Kidney epithelial cell (primary cell): ENCODE measurements at regions not wholly inside any gene's neighbourhood (a gene's known extent, or its start where the extent isn't known, plus 50 kb on each side); places are given as distances from the start of the nearest gene placed in this dataset.

Experiments used
- DNase-seq: peaks from one replicate; pipeline ENCODE4 v3.0.0-alpha.2; 2010; ENCODE audit warnings: low read depth
- H3K27me3 ChIP-seq: 2 replicates; pipeline ENCODE4 v1.6.0; 2011; ENCODE audit warnings: low read length; ENCODE audit not compliant: control insufficient read depth, insufficient read depth
- H3K36me3 ChIP-seq: 2 replicates; pipeline ENCODE4 v1.5.1; 2011; ENCODE audit warnings: low read length; ENCODE audit not compliant: control insufficient read depth, insufficient read depth
- H3K4me3 ChIP-seq: 2 replicates; pipeline ENCODE4 v1.5.1; 2011; ENCODE audit warnings: low read depth, mild to moderate bottlenecking, control low read depth, low read length
- CTCF ChIP-seq: IDR thresholded peaks from 2 replicates; pipeline ENCODE4 v1.5.1; 2011; ENCODE audit warnings: mild to moderate bottlenecking, moderate library complexity, low read length, control low read depth, inconsistent platforms; ENCODE audit not compliant: insufficient read depth, poor library complexity, severe bottlenecking

- no peak overlapping the region for H3K4me3 ChIP-seq
- H3K27me3 ChIP-seq: no peaks in the 10 kb centered on the region
- TF ChIP-seq CTCF: no peak
- H3K36me3 ChIP-seq: no peaks in the 10 kb centered on the region
- no peak for DNase-seq
Observed at GRCh38 chr4:82267506-82267905, 106.3 kb downstream of the HNRNPD start.

- H3K36me3 ChIP-seq: no peaks in the 10 kb centered on the region
- H3K27me3 ChIP-seq: no peaks in the 10 kb centered on the region
- DNase-seq: no peak
- H3K4me3 ChIP-seq: no peak overlapping the region
- no peak for TF ChIP-seq CTCF
Observed at GRCh38 chr4:82266345-82266744, 107.4 kb downstream of the HNRNPD start.

GRCh38 chr4:82261084-82261483, 112.7 kb downstream of the HNRNPD start:
- H3K36me3 ChIP-seq: no peaks in the 10 kb centered on the region
- no peaks in the 10 kb centered on the region for H3K27me3 ChIP-seq
- no peak overlapping the region for H3K4me3 ChIP-seq
- DNase-seq: no peak
- TF ChIP-seq CTCF: no peak

- DNase-seq: no peak
- no peaks in the 10 kb centered on the region for H3K27me3 ChIP-seq
- TF ChIP-seq CTCF: no peak
- H3K36me3 ChIP-seq: no peaks in the 10 kb centered on the region
- no peak overlapping the region for H3K4me3 ChIP-seq
Observed at GRCh38 chr4:82260632-82261031, 113.2 kb downstream of the HNRNPD start.

GRCh38 chr4:82256718-82257117, 117.1 kb downstream of the HNRNPD start:
- TF ChIP-seq CTCF: no peak
- H3K4me3 ChIP-seq: no peak overlapping the region
- no peaks in the 10 kb centered on the region for H3K27me3 ChIP-seq
- DNase-seq: no peak
- H3K36me3 ChIP-seq: no peaks in the 10 kb centered on the region

- Histone ChIP-seq H3K27me3 (no peaks in the 10 kb centered on the region), H3K4me3 (no peak overlapping the region), H3K36me3 (no peaks in the 10 kb centered on the region)
- TF ChIP-seq CTCF: no peak
- DNase-seq: no peak
Observed at GRCh38 chr4:82255657-82256056, 118.1 kb downstream of the HNRNPD start.
